GM12878 (cell line): ENCODE measurements at regions not wholly inside any gene's neighbourhood (a gene's known extent, or its start where the extent isn't known, plus 50 kb on each side); places are given as distances from the start of the nearest gene placed in this dataset.

Experiments
- ATAC-seq: fragments of 200-7000 bp; cut with Tn5 transposase; 3 replicates; pipeline ENCODE4 v1.9.1; 2020; ENCODE audit warnings: mild to moderate bottlenecking, moderate library complexity
- BruUV-seq: library from RNA; stranded (reverse); fragments of 400-500 nt; replicated peaks from 2 replicates; lab custom pipeline; 2021; lab: Mats Ljungman, UMichigan
- CTCF ChIA-PET: fragments of 300-600 bp; sonication (Branson Sonifier 250); formaldehyde crosslinking; extraction: SDS; loops from one replicate; lab custom pipeline; 2021; ENCODE audit warnings: inconsistent platforms; lab: Yijun Ruan, JAX
- POLR2A ChIA-PET: fragments of 350-600 bp; formaldehyde crosslinking; extraction: SDS; loops from one replicate; lab custom pipeline; 2021; ENCODE audit warnings: inconsistent platforms; lab: Charles Lee
- RAD21 ChIA-PET: fragments of 300-600 bp; sonication (Branson Sonifier 250); formaldehyde crosslinking; loops from one replicate; lab custom pipeline; 2023; ENCODE audit warnings: antibody characterized with exemption; ENCODE audit not compliant: unreplicated experiment; lab: Charles Lee
- SMC1A ChIA-PET: fragments of 300-600 bp; sonication (Branson Sonifier 250); formaldehyde crosslinking; loops from one replicate; lab custom pipeline; 2023; ENCODE audit not compliant: unreplicated experiment, uncharacterized antibody; lab: Charles Lee
- DNase-seq: peaks from one replicate; pipeline ENCODE4 v3.0.0-alpha.2; 2011; ENCODE audit warnings: low read depth, low spot score
- FAIRE-seq: peaks from 3 replicates; lab custom pipeline; 2011; peaks lifted over from hg19 to GRCh38; lab: Jason Lieb, UNC
- H2AFZ ChIP-seq: 2 replicates; pipeline ENCODE4 v1.6.0; 2011; ENCODE audit warnings: low read depth, low read length, control low read depth; ENCODE audit not compliant: control insufficient read depth
- H3K27ac ChIP-seq: 2 replicates; pipeline ENCODE4 v1.5.1; 2011; ENCODE audit warnings: control low read depth; ENCODE audit not compliant: control insufficient read depth, insufficient read depth
- H3K27me3 ChIP-seq, 2 experiments: replicated peaks in 1 of 2; 2 replicates each; pipeline versions ENCODE4 v1.6.0 to v1.6.1; 2011; ENCODE audit warnings: low read length in 1 of 2; ENCODE audit not compliant: control insufficient read depth in 2 of 2, insufficient read depth in 2 of 2
- H3K36me3 ChIP-seq, 2 experiments: 2 replicates each; pipeline ENCODE4 v1.5.1; 2011; ENCODE audit warnings: low read length in 1 of 2; ENCODE audit not compliant: control insufficient read depth in 2 of 2, insufficient read depth in 2 of 2
- H3K4me1 ChIP-seq: 2 replicates; pipeline ENCODE4 v1.6.1; 2011; ENCODE audit warnings: mild to moderate bottlenecking, low read length, moderate library complexity, mixed read lengths; ENCODE audit not compliant: control insufficient read depth, insufficient read depth
- H3K4me2 ChIP-seq: 2 replicates; pipeline ENCODE4 v1.6.0; 2011; ENCODE audit warnings: control low read depth; ENCODE audit not compliant: control insufficient read depth, insufficient read depth
- H3K4me3 ChIP-seq: fragments of 200-600 bp; sonication (generic); 2 replicates; pipeline ENCODE4 v1.5.1; 2016
- H3K79me2 ChIP-seq: 2 replicates; pipeline ENCODE4 v1.6.0; 2011; ENCODE audit warnings: low read length; ENCODE audit not compliant: control insufficient read depth, insufficient read depth
- H3K9ac ChIP-seq: 2 replicates; pipeline ENCODE4 v1.8.0; 2011; ENCODE audit warnings: low read length, control low read depth, mixed read lengths; ENCODE audit not compliant: control insufficient read depth, insufficient read depth
- H3K9me3 ChIP-seq: replicated peaks from 3 replicates; pipeline ENCODE4 v1.5.1; 2011; ENCODE audit warnings: mild to moderate bottlenecking, low read length; ENCODE audit not compliant: control insufficient read depth, insufficient read depth
- H4K20me1 ChIP-seq: 2 replicates; pipeline ENCODE4 v1.6.0; 2011; ENCODE audit not compliant: control insufficient read depth, insufficient read depth
- CBX3 ChIP-seq: fragments of 200-600 bp; sonication (generic); IDR thresholded peaks from 2 replicates; pipeline ENCODE4 v1.6.1; 2016; ENCODE audit warnings: low read depth, borderline replicate concordance
- DPF2 ChIP-seq: fragments of 450-650 bp; IDR thresholded peaks from 2 replicates; pipeline ENCODE4 v1.6.1; 2017; ENCODE audit warnings: mild to moderate bottlenecking
- MXI1 ChIP-seq: fragments of 150-350 bp; IDR thresholded peaks from 2 replicates; pipeline ENCODE4 v1.6.1; 2011; ENCODE audit warnings: low read depth, mild to moderate bottlenecking, inconsistent platforms, low read length, improper control_type of control experiment
- PAX8 ChIP-seq: fragments of 450-650 bp; IDR thresholded peaks from 2 replicates; pipeline ENCODE4 v1.6.1; 2017; ENCODE audit warnings: mild to moderate bottlenecking, moderate library complexity
- SP1 ChIP-seq: IDR thresholded peaks from one replicate; pipeline ENCODE4 v1.6.1; 2011; ENCODE audit warnings: low read depth, low read length
- ZBTB40 ChIP-seq: fragments of 450-650 bp; IDR thresholded peaks from 2 replicates; pipeline ENCODE4 v1.6.1; 2016; ENCODE audit warnings: mild to moderate bottlenecking, moderate library complexity, borderline replicate concordance
- WGBS: methylation state at CpG from one replicate; pipeline ENCODE4 v1.1.6; 2016; ENCODE audit warnings: low lambda C conversion rate; ENCODE audit not compliant: insufficient replicate concordance, insufficient coverage; ENCODE audit errors: missing lambda C conversion rate; 5-methylcytosine and 5-hydroxymethylcytosine counted together
- in situ Hi-C: fragments of 300-500 bp; cut with MboI; formaldehyde crosslinking; loops from 9 replicates; pipeline ENCODE4 v1.14.3; 2018; ENCODE audit warnings: mixed read lengths
- intact Hi-C: fragments of 100-400 bp; cut with micrococcal nuclease; formaldehyde crosslinking; loops from one replicate; pipeline ENCODE4 v1.14.2; 2022; ENCODE audit not compliant: unreplicated experiment

- TF ChIP-seq ZBTB40 (no peak), SP1 (no peak), DPF2 (no peak), PAX8 (no peak), MXI1 (no peak), CBX3 (no peak)
- TF ChIP-seq, all 136 proteins: peak for 0
- WGBS, result 31% methylated on average over 3 of the region's 3 CpGs
- SMC1A ChIA-PET, result interaction anchor here (0.8 kb wide), 1 partner anchor 14 kb away, joined by 3 read pairs; no protein-coding TSS in a partner anchor
- no peak overlapping the region for H3K27ac ChIP-seq
- H4K20me1 ChIP-seq, result no peaks in the 10 kb centered on the region
- no peaks in the 10 kb centered on the region for H3K9me3 ChIP-seq
- FAIRE-seq, result no peak
- no peak overlapping the region for H2AFZ ChIP-seq
- no peak for DNase-seq
- RAD21 ChIA-PET, result no interaction called here
- H3K4me2 ChIP-seq, result no peak overlapping the region
- POLR2A ChIA-PET, result no interaction called here
- H3K27me3 ChIP-seq, result no peaks in the 10 kb centered on the region
- ATAC-seq, result no peak
- CTCF ChIA-PET, result no interaction called here
- in situ Hi-C loops (no loop called here), intact Hi-C loops (no loop called here)
- H3K4me1 ChIP-seq, result no peaks in the 10 kb centered on the region
- H3K36me3 ChIP-seq, result no peaks in the 10 kb centered on the region
- H3K4me3 ChIP-seq, result no peak overlapping the region
- no peak overlapping the region for H3K9ac ChIP-seq
- no TSS peak for BruUV-seq
- no peaks in the 10 kb centered on the region for H3K79me2 ChIP-seq
These were observed 755.7 kb downstream of the HDGFL1 start for GRCh38 chr6:23325065-23325464.
